ENCODE measurements at regions not wholly inside any gene's neighbourhood (a gene's known extent, or its start where the extent isn't known, plus 50 kb on each side); places are given as distances from the start of the nearest gene placed in this dataset.

GRCh38 chr4:162456106-162456505, 292.3 kb upstream of the FSTL5 start (continued):
- no peak for TF ChIP-seq CHD7 (IDR thresholded peaks at IDR 0.05; ENCODE audit: insufficient replicate concordance, low read length)

Measured in H1 (cell line).